Astrocyte of the cerebellum (primary cell): ENCODE measurements at regions not wholly inside any gene's neighbourhood (a gene's known extent, or its start where the extent isn't known, plus 50 kb on each side); places are given as distances from the start of the nearest gene placed in this dataset.

ENCODE experiments used
- DNase-seq: peaks from one replicate; pipeline ENCODE4 v3.0.0-alpha.2; 2011; ENCODE audit warnings: low read depth
- H3K4me3 ChIP-seq: 2 replicates; pipeline ENCODE4 v1.5.1; 2011; ENCODE audit warnings: mild to moderate bottlenecking, low read depth, low read length, moderate library complexity
- in situ Hi-C: cut with HindIII; loops from 2 replicates; pipeline ENCODE4 v1.10.0; 2017; ENCODE audit warnings: low sequenced_read_pairs
- TF ChIP-seq, protein P1 (sequence below): IDR thresholded peaks from 2 replicates; pipeline ENCODE4 v1.5.1; 2012; ENCODE audit warnings: low read length, low read depth, moderate library complexity, mild to moderate bottlenecking; ENCODE audit errors: missing control alignments

DNA sequence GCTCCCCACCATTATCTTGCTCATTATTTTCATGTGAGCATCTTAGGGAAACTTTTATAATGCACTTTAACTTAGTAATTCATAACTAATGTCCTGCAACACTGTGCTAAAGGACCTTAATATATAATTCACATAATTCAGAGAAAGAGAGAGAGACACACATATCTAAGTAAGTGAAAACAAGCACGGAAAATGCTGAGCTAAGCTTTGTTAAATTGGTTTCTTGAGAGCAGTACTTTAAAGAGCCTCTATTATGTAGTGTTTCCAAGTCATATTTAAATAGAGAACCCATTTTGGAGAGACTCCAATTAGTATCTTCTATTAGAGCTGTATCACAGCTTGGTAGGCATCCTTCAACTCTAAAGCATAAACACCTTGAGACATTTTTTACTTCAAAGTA, 354.1 kb upstream of the SOX14 start:
- no peak for DNase-seq
- TF ChIP-seq, protein P1, sequence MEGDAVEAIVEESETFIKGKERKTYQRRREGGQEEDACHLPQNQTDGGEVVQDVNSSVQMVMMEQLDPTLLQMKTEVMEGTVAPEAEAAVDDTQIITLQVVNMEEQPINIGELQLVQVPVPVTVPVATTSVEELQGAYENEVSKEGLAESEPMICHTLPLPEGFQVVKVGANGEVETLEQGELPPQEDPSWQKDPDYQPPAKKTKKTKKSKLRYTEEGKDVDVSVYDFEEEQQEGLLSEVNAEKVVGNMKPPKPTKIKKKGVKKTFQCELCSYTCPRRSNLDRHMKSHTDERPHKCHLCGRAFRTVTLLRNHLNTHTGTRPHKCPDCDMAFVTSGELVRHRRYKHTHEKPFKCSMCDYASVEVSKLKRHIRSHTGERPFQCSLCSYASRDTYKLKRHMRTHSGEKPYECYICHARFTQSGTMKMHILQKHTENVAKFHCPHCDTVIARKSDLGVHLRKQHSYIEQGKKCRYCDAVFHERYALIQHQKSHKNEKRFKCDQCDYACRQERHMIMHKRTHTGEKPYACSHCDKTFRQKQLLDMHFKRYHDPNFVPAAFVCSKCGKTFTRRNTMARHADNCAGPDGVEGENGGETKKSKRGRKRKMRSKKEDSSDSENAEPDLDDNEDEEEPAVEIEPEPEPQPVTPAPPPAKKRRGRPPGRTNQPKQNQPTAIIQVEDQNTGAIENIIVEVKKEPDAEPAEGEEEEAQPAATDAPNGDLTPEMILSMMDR: no peak
- H3K4me3 ChIP-seq: no peak overlapping the region
- in situ Hi-C loops: no loop called here

DNA sequence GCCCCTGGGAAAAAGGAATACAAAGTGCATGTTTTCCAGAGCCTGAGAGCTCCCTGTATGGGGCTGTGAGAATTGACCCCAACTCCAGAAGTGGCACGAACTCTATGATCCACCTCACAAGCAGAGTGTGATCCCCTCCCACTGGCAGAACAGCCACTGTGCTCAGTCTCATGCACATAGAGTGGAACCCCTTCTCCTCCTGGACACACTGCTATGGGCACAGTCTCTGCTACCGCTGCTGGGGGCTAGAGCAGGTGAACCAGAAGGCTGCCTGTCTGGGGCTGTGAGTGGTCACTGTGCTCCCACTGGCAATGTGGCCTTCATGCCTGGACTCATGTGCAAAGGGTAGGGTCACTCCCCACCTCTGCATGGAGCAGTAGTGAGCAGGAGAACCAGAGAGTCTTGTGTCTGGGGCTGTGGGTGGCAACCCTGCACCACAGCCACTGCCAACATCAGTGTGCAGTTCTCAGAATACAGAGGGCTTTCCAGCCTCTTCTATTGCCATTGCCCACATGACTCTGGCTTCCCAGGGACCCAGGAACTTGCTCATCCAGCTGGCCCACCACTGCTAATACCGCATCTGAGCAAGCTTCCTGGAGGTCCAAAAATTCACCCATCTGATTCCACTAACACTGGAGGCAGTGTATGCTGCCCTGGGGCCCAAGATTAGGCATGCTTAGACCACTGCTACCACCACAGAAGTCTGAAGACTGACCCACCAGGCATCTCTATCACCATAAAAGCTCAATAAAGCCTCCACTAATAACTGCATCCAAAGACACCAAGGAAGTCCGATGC, 343.7 kb upstream of the SOX14 start:
- H3K4me3 ChIP-seq: no peak overlapping the region
- no peak for DNase-seq
- in situ Hi-C loops: no loop called here
- TF ChIP-seq, protein P1: no peak

DNA sequence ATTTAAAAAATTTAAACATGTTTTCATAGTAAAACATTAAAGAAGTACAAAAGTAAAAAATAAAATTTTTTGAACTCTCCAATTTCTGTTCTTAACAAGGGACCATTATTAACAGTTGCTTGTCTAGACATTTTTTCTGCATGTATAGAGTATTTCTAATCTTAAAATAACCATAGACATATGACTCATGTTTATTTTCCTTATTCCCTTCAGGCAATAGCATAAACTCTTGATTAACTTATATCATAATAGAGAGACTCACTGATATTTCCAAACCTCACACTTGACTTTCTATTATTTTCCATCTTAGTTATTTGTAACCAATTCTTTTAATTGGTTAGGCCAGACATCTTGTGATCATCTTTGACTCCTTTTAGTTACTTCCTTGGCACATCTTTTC, 325.6 kb upstream of the SOX14 start:
- DNase-seq: no peak
- H3K4me3 ChIP-seq: no peak overlapping the region
- in situ Hi-C loops: no loop called here
- TF ChIP-seq, protein P1: no peak

DNA sequence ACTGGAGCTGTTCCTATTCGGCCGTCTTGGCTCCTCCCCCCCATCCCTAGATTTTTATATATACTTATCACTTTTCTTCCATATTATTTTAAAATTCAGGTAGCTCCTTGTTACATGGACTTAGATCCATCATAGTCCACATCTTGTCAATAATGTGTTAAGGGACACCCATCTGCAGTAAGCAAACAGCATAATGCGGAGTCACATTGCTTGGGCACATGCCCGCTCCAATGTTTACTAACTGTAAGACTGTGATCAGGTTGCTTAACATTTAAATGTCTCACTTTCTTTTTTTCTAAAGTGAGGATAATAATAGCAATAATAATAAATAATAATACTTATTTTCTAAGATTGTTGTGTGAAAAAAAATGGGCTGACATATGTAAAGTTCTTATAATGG, 303.2 kb upstream of the SOX14 start:
- TF ChIP-seq, protein P1: no peak
- H3K4me3 ChIP-seq: no peak overlapping the region
- in situ Hi-C loops: no loop called here
- DNase-seq: no peak

DNA sequence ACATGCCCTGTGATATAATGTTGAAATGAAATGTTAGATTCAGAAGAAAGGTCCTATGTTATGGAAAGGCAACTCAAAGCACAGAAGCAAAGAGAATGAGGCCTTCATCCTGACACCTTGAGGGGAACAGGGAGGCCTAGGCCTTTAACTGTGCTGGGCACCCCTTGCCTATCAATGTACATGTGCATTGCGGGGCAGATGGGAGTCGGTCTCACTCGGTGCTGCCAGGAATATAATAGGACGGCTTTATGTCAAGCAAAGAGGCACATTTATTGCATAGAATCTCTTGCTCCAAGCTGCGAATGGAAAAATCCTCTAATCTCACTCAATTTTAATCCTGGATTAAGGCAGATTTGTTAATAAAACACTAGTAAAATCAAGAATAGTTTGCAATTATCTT, 301.0 kb upstream of the SOX14 start:
- no peak overlapping the region for H3K4me3 ChIP-seq
- DNase-seq: no peak
- in situ Hi-C loops: no loop called here
- TF ChIP-seq, protein P1: no peak

DNA sequence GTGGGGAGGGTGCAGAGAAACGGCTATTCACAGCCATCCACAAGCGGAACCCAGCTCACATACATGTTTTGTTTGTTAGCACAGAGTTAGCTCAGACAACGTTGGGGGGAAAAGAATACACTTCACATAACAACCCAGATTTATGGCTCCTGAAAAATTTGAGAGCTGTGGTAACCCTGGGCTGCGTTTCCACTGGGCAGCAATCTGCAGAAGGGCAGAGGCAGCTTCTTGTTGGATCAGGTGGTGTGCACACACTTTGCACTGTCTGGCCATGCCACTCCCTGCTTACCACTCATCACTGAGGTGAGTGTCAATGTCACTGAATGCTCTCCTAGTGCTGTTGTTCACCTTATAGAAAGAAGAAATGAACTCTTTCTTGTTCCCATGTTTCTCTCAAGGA, 299.8 kb upstream of the SOX14 start:
- TF ChIP-seq, protein P1: no peak
- no peak overlapping the region for H3K4me3 ChIP-seq
- in situ Hi-C loops: no loop called here
- no peak for DNase-seq

DNA sequence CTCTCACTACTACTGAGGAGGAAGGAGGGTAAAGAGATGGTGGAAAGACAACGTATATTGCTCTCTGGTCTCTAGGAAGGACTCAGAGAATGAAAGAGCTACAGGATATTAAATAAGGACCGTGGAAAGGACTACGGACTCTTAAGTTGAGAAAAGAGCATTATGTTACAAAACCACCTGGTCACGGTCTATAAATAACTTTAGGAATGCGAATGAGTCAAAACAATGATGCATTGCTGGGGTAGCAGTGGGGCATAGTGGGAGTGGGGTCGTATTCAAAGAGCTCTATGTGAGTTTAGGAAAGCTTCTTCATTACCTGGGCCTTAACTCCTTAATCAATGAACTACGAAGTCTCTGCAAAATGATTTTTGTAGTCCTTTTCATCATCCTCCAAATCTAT, 295.7 kb upstream of the SOX14 start:
- TF ChIP-seq, protein P1: no peak
- in situ Hi-C loops: no loop called here
- no peak overlapping the region for H3K4me3 ChIP-seq
- DNase-seq: no peak
